ENCODE measurements at regions not wholly inside any gene's neighbourhood (a gene's known extent, or its start where the extent isn't known, plus 50 kb on each side); places are given as distances from the start of the nearest gene placed in this dataset.

- Histone ChIP-seq H3K4me3 (ENCODE audit: control insufficient read depth in 2 of 3, extremely low read depth in 1 of 3, insufficient read depth in 2 of 3, low read depth in 1 of 3, low read length in 3 of 3) (no peak overlapping the region), H3K4me1 (ENCODE audit: control insufficient read depth, extremely low read depth, insufficient read depth, low read length) (no peaks in the 10 kb centered on the region), H4K20me1 (ENCODE audit: control insufficient read depth, extremely low read depth, insufficient read depth, low read length) (no peaks in the 10 kb centered on the region), H3K9ac (ENCODE audit: control insufficient read depth, extremely low read depth, insufficient read depth, low read length) (no peak overlapping the region), H3K79me2 (ENCODE audit: control insufficient read depth, insufficient read depth, low read length) (no peaks in the 10 kb centered on the region), H3K9me1 (ENCODE audit: control insufficient read depth, extremely low read depth, insufficient read depth, low read length) (no peaks in the 10 kb centered on the region), H3K9me3 (ENCODE audit: control insufficient read depth, low read depth, low read length) (no peaks in the 10 kb centered on the region), H2AFZ (ENCODE audit: control insufficient read depth, low read length) (no peak overlapping the region), H3K36me3 (ENCODE audit: control insufficient read depth in 2 of 2, extremely low read depth in 1 of 2, insufficient read depth in 2 of 2, low read length in 2 of 2) (no peaks in the 10 kb centered on the region), H3K4me2 (ENCODE audit: control insufficient read depth, extremely low read depth, insufficient read depth, low read depth, low read length) (no peak overlapping the region), H3K27me3 (ENCODE audit: control insufficient read depth, extremely low read depth, insufficient read depth, low read length) (peaks cover 16% of the 10 kb centered on the region), H3K27ac (ENCODE audit: control insufficient read depth, insufficient read depth, low read length) (no peak overlapping the region)
- TF ChIP-seq CTCF (optimal IDR thresholded peaks at IDR 0.05 in 1 of 3, IDR thresholded peaks at IDR 0.05 in 1 of 3, conservative IDR thresholded peaks at IDR 0.05 in 1 of 3; ENCODE audit: extremely low read depth in 1 of 3, insufficient read depth in 2 of 3, low read length in 3 of 3) (no peak), EZH2 (IDR thresholded peaks at IDR 0.05; ENCODE audit: low read length) (no peak)
- FAIRE-seq (no peak), DNase-seq (ENCODE audit: low read depth, low spot score) (no peak)
- dilution Hi-C loops (cut with MboI; ENCODE audit: extremely low pct_ligation_motif_present, low sequenced_read_pairs): no loop called here
These were observed 64.9 kb upstream of the MVB12B start for GRCh38 chr9:126261584-126262356.

- FAIRE-seq: no peak
- TF ChIP-seq EZH2 (IDR thresholded peaks at IDR 0.05; ENCODE audit: low read length) (no peak), CTCF (optimal IDR thresholded peaks at IDR 0.05 in 1 of 3, IDR thresholded peaks at IDR 0.05 in 1 of 3, conservative IDR thresholded peaks at IDR 0.05 in 1 of 3; ENCODE audit: extremely low read depth in 1 of 3, insufficient read depth in 2 of 3, low read length in 3 of 3) (no peak)
- H2AFZ ChIP-seq (ENCODE audit: control insufficient read depth, low read length): no peak overlapping the region
- H3K9me1 ChIP-seq (ENCODE audit: control insufficient read depth, extremely low read depth, insufficient read depth, low read length): no peaks in the 10 kb centered on the region
- H3K9me3 ChIP-seq (ENCODE audit: control insufficient read depth, low read depth, low read length): no peaks in the 10 kb centered on the region
- dilution Hi-C loops (cut with MboI; ENCODE audit: extremely low pct_ligation_motif_present, low sequenced_read_pairs): no loop called here
- no peaks in the 10 kb centered on the region for H4K20me1 ChIP-seq (ENCODE audit: control insufficient read depth, extremely low read depth, insufficient read depth, low read length)
- no peak for DNase-seq (ENCODE audit: low read depth, low spot score)
- no peaks in the 10 kb centered on the region for H3K79me2 ChIP-seq (ENCODE audit: control insufficient read depth, insufficient read depth, low read length)
- H3K27ac ChIP-seq (ENCODE audit: control insufficient read depth, insufficient read depth, low read length): no peak overlapping the region
- H3K27me3 ChIP-seq (ENCODE audit: control insufficient read depth, extremely low read depth, insufficient read depth, low read length): peaks cover 17% of the 10 kb centered on the region
- no peak overlapping the region for H3K4me3 ChIP-seq (ENCODE audit: control insufficient read depth in 2 of 3, extremely low read depth in 1 of 3, insufficient read depth in 2 of 3, low read depth in 1 of 3, low read length in 3 of 3)
- no peak overlapping the region for H3K4me2 ChIP-seq (ENCODE audit: control insufficient read depth, extremely low read depth, insufficient read depth, low read depth, low read length)
- no peaks in the 10 kb centered on the region for H3K36me3 ChIP-seq (ENCODE audit: control insufficient read depth in 2 of 2, extremely low read depth in 1 of 2, insufficient read depth in 2 of 2, low read length in 2 of 2)
- no peaks in the 10 kb centered on the region for H3K4me1 ChIP-seq (ENCODE audit: control insufficient read depth, extremely low read depth, insufficient read depth, low read length)
- no peak overlapping the region for H3K9ac ChIP-seq (ENCODE audit: control insufficient read depth, extremely low read depth, insufficient read depth, low read length)
These were observed 63.9 kb upstream of the MVB12B start for GRCh38 chr9:126262738-126263137.
